ENCODE measurements at regions not wholly inside any gene's neighbourhood (a gene's known extent, or its start where the extent isn't known, plus 50 kb on each side); places are given as distances from the start of the nearest gene placed in this dataset.
"Not testable (repeated sequence)": the region's sequence is repeated elsewhere in the genome, so short reads cannot be mapped to it uniquely, and the experiment has no call there.

- H3K4me3 ChIP-seq (replicated peaks; ENCODE audit: low read depth, low read length) = no peak overlapping the region
- H3K27me3 ChIP-seq (replicated peaks; ENCODE audit: control insufficient read depth, insufficient read depth, low read length) = no peaks in the 10 kb centered on the region
- TF ChIP-seq, protein P1, sequence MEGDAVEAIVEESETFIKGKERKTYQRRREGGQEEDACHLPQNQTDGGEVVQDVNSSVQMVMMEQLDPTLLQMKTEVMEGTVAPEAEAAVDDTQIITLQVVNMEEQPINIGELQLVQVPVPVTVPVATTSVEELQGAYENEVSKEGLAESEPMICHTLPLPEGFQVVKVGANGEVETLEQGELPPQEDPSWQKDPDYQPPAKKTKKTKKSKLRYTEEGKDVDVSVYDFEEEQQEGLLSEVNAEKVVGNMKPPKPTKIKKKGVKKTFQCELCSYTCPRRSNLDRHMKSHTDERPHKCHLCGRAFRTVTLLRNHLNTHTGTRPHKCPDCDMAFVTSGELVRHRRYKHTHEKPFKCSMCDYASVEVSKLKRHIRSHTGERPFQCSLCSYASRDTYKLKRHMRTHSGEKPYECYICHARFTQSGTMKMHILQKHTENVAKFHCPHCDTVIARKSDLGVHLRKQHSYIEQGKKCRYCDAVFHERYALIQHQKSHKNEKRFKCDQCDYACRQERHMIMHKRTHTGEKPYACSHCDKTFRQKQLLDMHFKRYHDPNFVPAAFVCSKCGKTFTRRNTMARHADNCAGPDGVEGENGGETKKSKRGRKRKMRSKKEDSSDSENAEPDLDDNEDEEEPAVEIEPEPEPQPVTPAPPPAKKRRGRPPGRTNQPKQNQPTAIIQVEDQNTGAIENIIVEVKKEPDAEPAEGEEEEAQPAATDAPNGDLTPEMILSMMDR (IDR thresholded peaks at IDR 0.05; ENCODE audit: insufficient read depth, low read length, poor library complexity, severe bottlenecking) = no peak
- H3K36me3 ChIP-seq (ENCODE audit: control insufficient read depth, insufficient read depth, low read length) = no peaks in the 10 kb centered on the region
- no peak for DNase-seq (ENCODE audit: extremely low read depth, insufficient read length)
These were observed 178.0 kb downstream of the POLR1F start for GRCh38 chr7:19530852-19531251.

DNA sequence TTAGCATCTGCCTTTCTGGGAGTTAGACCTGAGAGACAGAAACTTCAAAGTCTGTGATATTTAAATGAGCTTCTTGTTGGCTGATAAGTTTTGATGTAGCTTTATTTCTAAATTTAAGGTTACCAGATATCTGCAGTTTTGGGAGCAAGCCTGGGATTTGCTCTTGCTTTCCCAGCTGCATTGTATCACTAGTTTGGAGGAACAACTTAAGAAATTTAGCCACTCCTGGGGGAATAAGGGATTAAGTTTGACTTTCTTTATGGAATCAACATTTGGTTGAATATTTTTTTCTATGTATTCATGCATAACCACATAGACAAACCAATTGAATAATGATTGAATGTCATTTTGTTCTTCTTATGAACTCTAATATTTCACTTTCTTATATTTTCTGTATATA is 178.6 kb downstream of the POLR1F start:
- TF ChIP-seq, protein P1 (IDR thresholded peaks at IDR 0.05; ENCODE audit: insufficient read depth, low read length, poor library complexity, severe bottlenecking) = no peak
- Histone ChIP-seq H3K27me3 (replicated peaks; ENCODE audit: control insufficient read depth, insufficient read depth, low read length) (no peaks in the 10 kb centered on the region), H3K36me3 (ENCODE audit: control insufficient read depth, insufficient read depth, low read length) (no peaks in the 10 kb centered on the region), H3K4me3 (replicated peaks; ENCODE audit: low read depth, low read length) (no peak overlapping the region)
- no peak for DNase-seq (ENCODE audit: extremely low read depth, insufficient read length)

DNA sequence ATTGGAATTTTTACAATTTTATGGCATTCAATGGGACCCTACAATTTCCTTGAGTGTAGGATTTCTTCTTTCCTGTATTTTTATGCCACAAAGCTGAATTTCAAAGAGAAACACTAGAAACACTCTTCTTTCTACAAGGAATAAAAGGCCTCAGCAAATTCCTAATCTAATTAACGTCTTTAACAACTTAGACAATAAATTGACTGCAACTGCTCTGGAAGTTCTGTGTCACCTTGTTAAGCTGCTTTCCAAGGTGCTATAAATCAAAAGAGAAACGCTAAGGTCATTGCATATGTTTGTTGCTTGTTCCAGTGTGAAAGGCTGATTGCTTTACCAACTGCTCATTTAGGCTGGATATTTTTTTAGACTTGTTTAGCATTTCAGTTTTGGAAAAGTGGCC is 182.2 kb downstream of the POLR1F start:
- no peak for DNase-seq (ENCODE audit: extremely low read depth, insufficient read length)
- Histone ChIP-seq H3K36me3 (ENCODE audit: control insufficient read depth, insufficient read depth, low read length) (no peaks in the 10 kb centered on the region), H3K4me3 (replicated peaks; ENCODE audit: low read depth, low read length) (no peak overlapping the region), H3K27me3 (replicated peaks; ENCODE audit: control insufficient read depth, insufficient read depth, low read length) (no peaks in the 10 kb centered on the region)
- TF ChIP-seq, protein P1 (IDR thresholded peaks at IDR 0.05; ENCODE audit: insufficient read depth, low read length, poor library complexity, severe bottlenecking) = no peak

DNA sequence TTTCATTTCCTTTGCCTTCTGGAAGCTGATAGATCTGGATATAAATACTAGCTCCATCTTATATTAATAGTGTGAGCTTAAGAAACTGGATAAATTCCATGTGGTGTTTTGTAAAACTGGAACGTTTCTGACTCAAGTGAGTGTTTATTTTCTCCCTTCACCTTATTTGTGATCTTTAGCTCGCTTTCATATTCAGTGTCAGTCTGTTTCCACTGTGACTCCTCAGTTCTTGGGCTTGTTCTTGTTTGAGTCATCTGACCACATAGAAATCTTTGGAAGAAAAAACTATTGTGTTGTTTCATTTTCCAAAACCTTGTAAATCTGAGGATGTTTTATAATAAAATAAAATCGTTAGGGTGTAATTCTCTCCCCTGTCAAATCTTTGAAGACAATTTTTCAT is 186.4 kb downstream of the POLR1F start:
- Histone ChIP-seq H3K27me3 (replicated peaks; ENCODE audit: control insufficient read depth, insufficient read depth, low read length) (no peaks in the 10 kb centered on the region), H3K36me3 (ENCODE audit: control insufficient read depth, insufficient read depth, low read length) (no peaks in the 10 kb centered on the region), H3K4me3 (replicated peaks; ENCODE audit: low read depth, low read length) (no peak overlapping the region)
- TF ChIP-seq, protein P1 (IDR thresholded peaks at IDR 0.05; ENCODE audit: insufficient read depth, low read length, poor library complexity, severe bottlenecking) = no peak
- DNase-seq (ENCODE audit: extremely low read depth, insufficient read length) = no peak

DNA sequence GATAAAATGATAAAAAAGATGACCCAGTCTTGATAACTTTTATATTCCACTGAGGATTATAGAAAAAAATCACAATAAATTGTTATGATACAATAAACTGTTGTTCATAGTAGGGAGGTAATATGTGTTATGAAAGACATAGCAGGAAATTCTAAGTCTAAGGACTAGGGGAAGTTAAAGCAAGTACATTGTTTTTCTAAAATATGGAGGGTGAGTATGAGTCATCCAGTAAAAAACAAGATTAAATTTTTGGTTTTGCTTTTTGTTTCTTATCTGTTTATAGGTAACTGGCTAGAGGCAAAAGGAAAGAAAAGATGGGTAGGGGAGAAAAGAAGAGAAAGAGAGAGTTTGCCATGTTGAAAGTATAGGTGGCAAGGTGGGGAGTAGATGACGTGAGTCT is 188.4 kb downstream of the POLR1F start:
- Histone ChIP-seq H3K36me3 (ENCODE audit: control insufficient read depth, insufficient read depth, low read length) (no peaks in the 10 kb centered on the region), H3K27me3 (replicated peaks; ENCODE audit: control insufficient read depth, insufficient read depth, low read length) (no peaks in the 10 kb centered on the region), H3K4me3 (replicated peaks; ENCODE audit: low read depth, low read length) (no peak overlapping the region)
- TF ChIP-seq, protein P1 (IDR thresholded peaks at IDR 0.05; ENCODE audit: insufficient read depth, low read length, poor library complexity, severe bottlenecking) = no peak
- DNase-seq (ENCODE audit: extremely low read depth, insufficient read length) = no peak

GRCh38 chr7:19519443-19520021 is 189.3 kb downstream of the POLR1F start:
- no peak for DNase-seq (ENCODE audit: extremely low read depth, insufficient read length)
- H3K36me3 ChIP-seq (ENCODE audit: control insufficient read depth, insufficient read depth, low read length) = no peaks in the 10 kb centered on the region
- H3K27me3 ChIP-seq (replicated peaks; ENCODE audit: control insufficient read depth, insufficient read depth, low read length) = no peaks in the 10 kb centered on the region
- no peak overlapping the region for H3K4me3 ChIP-seq (replicated peaks; ENCODE audit: low read depth, low read length)
- TF ChIP-seq, protein P1 (IDR thresholded peaks at IDR 0.05; ENCODE audit: insufficient read depth, low read length, poor library complexity, severe bottlenecking) = no peak

GRCh38 chr7:19517546-19517945 is 191.3 kb downstream of the POLR1F start:
- not testable (repeated sequence) for H3K4me3 ChIP-seq (replicated peaks; ENCODE audit: low read depth, low read length); H3K27me3 ChIP-seq (replicated peaks; ENCODE audit: control insufficient read depth, insufficient read depth, low read length); H3K36me3 ChIP-seq (ENCODE audit: control insufficient read depth, insufficient read depth, low read length); DNase-seq (ENCODE audit: extremely low read depth, insufficient read length)

Measured in GM06990 (cell line).